ENCODE measurements at regions not wholly inside any gene's neighbourhood (a gene's known extent, or its start where the extent isn't known, plus 50 kb on each side); places are given as distances from the start of the nearest gene placed in this dataset.

DNA sequence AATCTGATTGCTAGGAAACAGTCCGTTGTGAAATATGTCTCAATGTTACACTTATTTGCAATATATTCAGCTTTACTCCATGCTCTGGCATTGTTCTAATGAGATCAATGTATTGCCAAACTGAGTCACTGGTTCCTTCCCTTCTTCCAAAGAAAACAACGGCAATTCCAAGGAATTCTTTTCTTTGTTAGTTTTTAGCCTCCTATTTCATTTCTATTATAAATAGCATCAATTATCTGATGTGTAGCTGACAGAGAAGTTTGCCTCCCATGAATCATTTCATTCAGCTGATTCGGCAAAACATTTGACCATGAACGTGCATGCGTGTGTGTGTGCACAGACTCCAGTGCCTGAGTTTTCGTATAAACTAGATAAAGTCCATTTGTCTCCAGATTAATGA, 346.8 kb downstream of the ETS1 start:
- H4K20me1 ChIP-seq (replicated peaks; ENCODE audit: insufficient read depth) = no peaks in the 10 kb centered on the region
- no peaks in the 10 kb centered on the region for H3K9me2 ChIP-seq (ENCODE audit: insufficient read depth)
- no peak overlapping the region for H3K4me3 ChIP-seq
- H3K4me2 ChIP-seq = no peak overlapping the region
- Mint-ChIP-seq H3K9me3 (no peaks in the 10 kb centered on the region; the same call in 2 of the 3 replicates), H3K4me1 (no peaks in the 10 kb centered on the region), H3K36me3 (ENCODE audit: low read depth) (no peaks in the 10 kb centered on the region), H3K27me3 (ENCODE audit: insufficient read depth, low read depth, poor library complexity) (peaks cover 3% of the 10 kb centered on the region), H3K27ac (no peak overlapping the region), H3K4me3 (no peak overlapping the region)
- no peak overlapping the region for H2AFZ ChIP-seq
- no peak overlapping the region for H3K27ac ChIP-seq (ENCODE audit: low read depth)
- H3K27me3 ChIP-seq (ENCODE audit: insufficient read depth) = no peaks in the 10 kb centered on the region
- DNase-seq (ENCODE audit: low spot score) = no peak
- no peaks in the 10 kb centered on the region for H3K36me3 ChIP-seq (ENCODE audit: insufficient read depth)
- no peaks in the 10 kb centered on the region for H3K79me2 ChIP-seq (replicated peaks; ENCODE audit: insufficient read depth)
- H3F3A ChIP-seq (replicated peaks; ENCODE audit: low read depth) = no peaks in the 10 kb centered on the region
- TF ChIP-seq EZH2 (IDR thresholded peaks at IDR 0.05; ENCODE audit: low read depth, unreplicated experiment) = no peak
- TF ChIP-seq REST (IDR thresholded peaks at IDR 0.05; ENCODE audit: unreplicated experiment) = no peak
- no peak for TF ChIP-seq JUNB (IDR thresholded peaks at IDR 0.05; ENCODE audit: unreplicated experiment)
- ATAC-seq = no peak
- H3K4me1 ChIP-seq (ENCODE audit: insufficient read depth) = no peaks in the 10 kb centered on the region

- no peaks in the 10 kb centered on the region for H3K27me3 ChIP-seq (ENCODE audit: insufficient read depth)
- no peaks in the 10 kb centered on the region for H3K79me2 ChIP-seq (replicated peaks; ENCODE audit: insufficient read depth)
- H3F3A ChIP-seq (replicated peaks; ENCODE audit: low read depth) = no peaks in the 10 kb centered on the region
- TF ChIP-seq NANOG (IDR thresholded peaks at IDR 0.05; ENCODE audit: borderline replicate concordance) (no peak), REST (IDR thresholded peaks at IDR 0.05; ENCODE audit: unreplicated experiment) (no peak), EZH2 (IDR thresholded peaks at IDR 0.05; ENCODE audit: low read depth, unreplicated experiment) (no peak)
- no peak overlapping the region for H3K27ac ChIP-seq (ENCODE audit: low read depth)
- H3K9me3 Mint-ChIP-seq = no peaks in the 10 kb centered on the region; the same call in 2 of the 3 replicates
- H3K4me1 Mint-ChIP-seq = no peaks in the 10 kb centered on the region
- peaks cover 3% of the 10 kb centered on the region for H3K27me3 Mint-ChIP-seq (ENCODE audit: insufficient read depth, low read depth, poor library complexity)
- H3K9me2 ChIP-seq (ENCODE audit: insufficient read depth) = no peaks in the 10 kb centered on the region
- H3K4me3 Mint-ChIP-seq = no peak overlapping the region
- no peak overlapping the region for H3K4me2 ChIP-seq
- H4K20me1 ChIP-seq (replicated peaks; ENCODE audit: insufficient read depth) = no peaks in the 10 kb centered on the region
- no peak overlapping the region for H3K4me3 ChIP-seq
- no peaks in the 10 kb centered on the region for H3K36me3 ChIP-seq (ENCODE audit: insufficient read depth)
- no peak for ATAC-seq
- no peak overlapping the region for H3K27ac Mint-ChIP-seq
- no peak overlapping the region for H2AFZ ChIP-seq
- no peaks in the 10 kb centered on the region for H3K36me3 Mint-ChIP-seq (ENCODE audit: low read depth)
- no peaks in the 10 kb centered on the region for H3K4me1 ChIP-seq (ENCODE audit: insufficient read depth)
- no peak for DNase-seq (ENCODE audit: low spot score)
These were observed 348.1 kb downstream of the ETS1 start for GRCh38 chr11:128239306-128239705.

Data from GM23338 (cell line).